Thoracic aorta (tissue), 2 donors: ENCODE measurements at regions not wholly inside any gene's neighbourhood (a gene's known extent, or its start where the extent isn't known, plus 50 kb on each side); places are given as distances from the start of the nearest gene placed in this dataset.

Experiments used
- ATAC-seq: fragments of 150-250 bp; one replicate; pipeline ENCODE4 v1.8.0; 2017; ENCODE audit warnings: low read depth; ENCODE audit not compliant: insufficient number of reproducible peaks, low FRiP score
- DNase-seq: peaks from one replicate; pipeline ENCODE4 v3.0.0-alpha.2; 2020; ENCODE audit warnings: low spot score
- H3K27ac ChIP-seq, 2 donors: fragments of 200-600 bp; sonication (generic); 1 replicate in 1 of 2; 2 replicates in 1 of 2; pipeline ENCODE4 v1.5.1; 2016; ENCODE audit warnings: mild to moderate bottlenecking in 2 of 2, moderate library complexity in 2 of 2
- H3K27me3 ChIP-seq: fragments of 200-600 bp; sonication (generic); replicated peaks from 2 replicates; pipeline ENCODE4 v1.6.0; 2016; ENCODE audit warnings: mild to moderate bottlenecking; ENCODE audit not compliant: insufficient read depth
- H3K36me3 ChIP-seq: fragments of 200-600 bp; sonication (generic); one replicate; pipeline ENCODE4 v1.5.1; 2016
- H3K4me1 ChIP-seq, 2 donors: fragments of 200-600 bp; sonication (generic); 1 replicate in 1 of 2; 2 replicates in 1 of 2; pipeline versions ENCODE4 v1.5.1 to v1.6.0; 2016; ENCODE audit warnings: low read depth in 2 of 2, mild to moderate bottlenecking in 1 of 2; ENCODE audit not compliant: control insufficient read depth in 1 of 2
- H3K4me3 ChIP-seq: fragments of 200-600 bp; sonication (generic); 2 replicates; pipeline ENCODE4 v1.5.1; 2016; ENCODE audit warnings: mild to moderate bottlenecking
- H3K9me3 ChIP-seq: fragments of 200-600 bp; sonication (generic); 2 replicates; pipeline ENCODE4 v1.5.1; 2016
- TF ChIP-seq, protein P1 (sequence below): fragments of 200-600 bp; sonication (generic); IDR thresholded peaks from one replicate; pipeline ENCODE4 v1.5.1; 2019; ENCODE audit warnings: antibody characterized with exemption

DNA sequence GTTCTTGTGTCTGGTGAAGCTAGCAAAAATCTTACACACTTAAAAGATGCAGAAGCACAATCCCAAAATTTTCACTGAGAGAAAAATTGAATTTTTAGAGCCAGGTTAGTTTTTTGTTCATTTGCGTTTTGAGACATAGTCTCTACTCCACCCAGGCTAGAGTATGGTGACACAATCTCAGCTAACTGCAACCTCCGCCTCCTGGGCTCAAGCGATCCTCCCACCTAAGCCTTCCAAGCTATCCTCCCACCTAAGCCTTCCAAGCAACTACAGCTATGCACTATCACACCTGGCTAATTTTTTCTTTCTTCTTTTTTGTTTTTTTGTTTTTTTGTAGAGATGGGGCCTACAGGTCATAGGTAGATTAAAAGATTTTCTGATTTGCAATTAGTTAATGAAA lies 113.1 kb upstream of the RAB6C start:
- ATAC-seq, result no peak
- TF ChIP-seq, protein P1, sequence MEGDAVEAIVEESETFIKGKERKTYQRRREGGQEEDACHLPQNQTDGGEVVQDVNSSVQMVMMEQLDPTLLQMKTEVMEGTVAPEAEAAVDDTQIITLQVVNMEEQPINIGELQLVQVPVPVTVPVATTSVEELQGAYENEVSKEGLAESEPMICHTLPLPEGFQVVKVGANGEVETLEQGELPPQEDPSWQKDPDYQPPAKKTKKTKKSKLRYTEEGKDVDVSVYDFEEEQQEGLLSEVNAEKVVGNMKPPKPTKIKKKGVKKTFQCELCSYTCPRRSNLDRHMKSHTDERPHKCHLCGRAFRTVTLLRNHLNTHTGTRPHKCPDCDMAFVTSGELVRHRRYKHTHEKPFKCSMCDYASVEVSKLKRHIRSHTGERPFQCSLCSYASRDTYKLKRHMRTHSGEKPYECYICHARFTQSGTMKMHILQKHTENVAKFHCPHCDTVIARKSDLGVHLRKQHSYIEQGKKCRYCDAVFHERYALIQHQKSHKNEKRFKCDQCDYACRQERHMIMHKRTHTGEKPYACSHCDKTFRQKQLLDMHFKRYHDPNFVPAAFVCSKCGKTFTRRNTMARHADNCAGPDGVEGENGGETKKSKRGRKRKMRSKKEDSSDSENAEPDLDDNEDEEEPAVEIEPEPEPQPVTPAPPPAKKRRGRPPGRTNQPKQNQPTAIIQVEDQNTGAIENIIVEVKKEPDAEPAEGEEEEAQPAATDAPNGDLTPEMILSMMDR, result no peak
- no peaks in the 10 kb centered on the region for H3K9me3 ChIP-seq
- no peaks in the 10 kb centered on the region for H3K36me3 ChIP-seq
- H3K4me3 ChIP-seq, result no peak overlapping the region
- no peak for DNase-seq
- no peak overlapping the region for H3K27ac ChIP-seq
- H3K4me1 ChIP-seq, result no peaks in the 10 kb centered on the region
- H3K27me3 ChIP-seq, result no peaks in the 10 kb centered on the region

DNA sequence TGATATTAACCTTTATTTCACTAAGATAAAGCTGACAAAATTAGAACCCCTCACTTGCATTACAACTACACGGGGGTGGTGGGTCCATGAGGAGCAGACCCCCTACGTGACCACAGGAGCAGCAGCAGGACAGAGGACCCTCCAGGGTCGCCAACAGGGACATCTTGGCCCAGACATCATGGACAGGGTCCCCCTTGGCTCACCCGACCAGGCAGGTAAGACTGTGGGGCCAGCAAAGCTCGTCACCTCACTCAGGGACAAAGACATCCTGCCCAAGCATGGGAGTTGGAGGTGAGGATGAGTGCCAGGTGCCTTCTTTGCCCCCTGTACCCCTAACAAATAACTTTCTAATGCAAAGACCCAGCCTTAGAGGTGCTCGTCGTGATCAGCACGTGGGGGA lies 111.3 kb upstream of the RAB6C start:
- Histone ChIP-seq H3K27ac (no peak overlapping the region), H3K4me1 (no peaks in the 10 kb centered on the region), H3K27me3 (no peaks in the 10 kb centered on the region), H3K9me3 (no peaks in the 10 kb centered on the region), H3K36me3 (no peaks in the 10 kb centered on the region), H3K4me3 (no peak overlapping the region)
- ATAC-seq (no peak), DNase-seq (no peak)
- TF ChIP-seq, protein P1, result no peak

DNA sequence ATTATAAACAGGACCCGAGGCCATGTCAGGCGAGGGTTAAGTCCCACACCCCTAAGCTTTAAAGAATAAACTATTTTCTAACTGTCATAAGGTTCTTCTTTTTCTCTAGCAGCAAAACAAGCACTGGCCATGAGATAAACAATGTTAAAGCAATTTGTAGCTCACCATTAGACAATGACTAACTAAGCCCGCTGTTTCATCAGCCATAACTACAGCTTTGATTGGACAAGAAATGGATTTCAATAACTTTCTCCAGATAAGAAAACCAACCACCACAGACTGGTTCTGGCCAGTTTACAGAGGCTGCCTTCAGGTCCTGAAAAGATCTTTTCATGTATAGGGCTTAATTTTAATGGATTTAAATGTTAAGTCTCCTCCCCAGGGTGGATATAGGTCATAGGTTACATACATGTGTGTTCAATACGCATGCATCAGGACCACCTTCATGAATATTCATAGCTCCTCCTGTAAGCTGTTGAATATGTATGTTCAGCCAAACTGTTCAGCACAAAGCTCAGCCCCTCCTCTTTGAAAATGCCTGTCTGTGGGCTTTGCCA lies 108.7 kb upstream of the RAB6C start:
- Histone ChIP-seq H3K4me1 (no peaks in the 10 kb centered on the region), H3K36me3 (no peaks in the 10 kb centered on the region), H3K27ac (no peak overlapping the region), H3K4me3 (no peak overlapping the region), H3K27me3 (no peaks in the 10 kb centered on the region), H3K9me3 (no peaks in the 10 kb centered on the region)
- no peak for DNase-seq
- TF ChIP-seq, protein P1, result no peak
- no peak for ATAC-seq

DNA sequence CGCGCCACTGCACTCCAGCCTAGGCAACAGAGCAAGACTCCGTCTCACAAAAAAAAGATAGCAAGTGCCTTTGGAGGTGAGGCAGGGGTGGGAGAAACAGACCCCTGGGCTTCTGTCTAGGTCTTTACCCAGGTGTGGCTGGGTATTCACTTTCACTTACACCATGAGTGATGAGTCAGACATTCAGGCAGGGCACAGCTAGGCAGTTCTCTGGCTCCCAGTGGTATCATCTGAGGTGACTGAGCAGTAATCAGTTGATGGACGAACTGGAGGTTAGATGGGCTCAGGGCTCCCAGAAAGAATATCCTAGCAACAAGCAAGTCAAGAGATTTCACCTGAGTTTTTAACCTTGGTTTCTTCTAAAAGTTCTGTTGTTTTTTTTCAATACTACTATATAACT lies 107.0 kb upstream of the RAB6C start:
- no peak for ATAC-seq
- TF ChIP-seq, protein P1, result no peak
- Histone ChIP-seq H3K4me3 (no peak overlapping the region), H3K27ac (no peak overlapping the region), H3K4me1 (peaks cover 7 to 8% of the 10 kb centered on the region in 2 donors), H3K27me3 (no peaks in the 10 kb centered on the region), H3K36me3 (no peaks in the 10 kb centered on the region), H3K9me3 (no peaks in the 10 kb centered on the region)
- no peak for DNase-seq

DNA sequence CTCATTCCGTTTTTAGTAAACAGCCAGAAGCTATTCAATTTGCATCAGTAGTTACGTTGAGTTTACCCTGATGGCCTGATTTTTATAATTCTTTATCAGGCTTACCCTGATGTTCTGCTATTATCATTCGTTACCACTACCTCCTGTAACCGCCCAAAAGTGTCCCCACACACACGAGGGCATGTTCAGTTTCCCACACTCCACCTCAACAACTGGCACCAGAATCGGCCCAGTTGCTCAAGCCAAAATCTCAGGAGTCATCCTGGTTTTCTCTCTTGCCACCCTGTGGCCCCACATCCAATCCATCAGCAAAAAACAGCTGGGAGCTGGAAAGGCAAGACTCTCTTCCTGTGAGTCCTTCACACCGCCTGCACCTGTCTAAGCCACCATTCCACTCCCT lies 102.9 kb upstream of the RAB6C start:
- peak overlapping the region; percentile 97 for H3K4me3 ChIP-seq
- TF ChIP-seq, protein P1, result no peak
- H3K4me1 ChIP-seq, result peaks cover 7 to 8% of the 10 kb centered on the region in 2 donors
- no peaks in the 10 kb centered on the region for H3K27me3 ChIP-seq
- no peaks in the 10 kb centered on the region for H3K36me3 ChIP-seq
- H3K27ac ChIP-seq, result peak overlapping the region in 1 of 2 donors; percentile 70
- DNase-seq, result no peak
- ATAC-seq, result no peak
- H3K9me3 ChIP-seq, result no peaks in the 10 kb centered on the region
